ENCODE measurements at regions not wholly inside any gene's neighbourhood (a gene's known extent, or its start where the extent isn't known, plus 50 kb on each side); places are given as distances from the start of the nearest gene placed in this dataset.

GRCh38 chr1:245055752-245056151, 99.0 kb upstream of the KIF26B start:
- no peak for TF ChIP-seq CTCF (IDR thresholded peaks at IDR 0.05)
- no peak for TF ChIP-seq POLR2A (IDR thresholded peaks at IDR 0.05)
